ENCODE measurements at regions not wholly inside any gene's neighbourhood (a gene's known extent, or its start where the extent isn't known, plus 50 kb on each side); places are given as distances from the start of the nearest gene placed in this dataset.
"Not testable (repeated sequence)": the region's sequence is repeated elsewhere in the genome, so short reads cannot be mapped to it uniquely, and the experiment has no call there.

DNA sequence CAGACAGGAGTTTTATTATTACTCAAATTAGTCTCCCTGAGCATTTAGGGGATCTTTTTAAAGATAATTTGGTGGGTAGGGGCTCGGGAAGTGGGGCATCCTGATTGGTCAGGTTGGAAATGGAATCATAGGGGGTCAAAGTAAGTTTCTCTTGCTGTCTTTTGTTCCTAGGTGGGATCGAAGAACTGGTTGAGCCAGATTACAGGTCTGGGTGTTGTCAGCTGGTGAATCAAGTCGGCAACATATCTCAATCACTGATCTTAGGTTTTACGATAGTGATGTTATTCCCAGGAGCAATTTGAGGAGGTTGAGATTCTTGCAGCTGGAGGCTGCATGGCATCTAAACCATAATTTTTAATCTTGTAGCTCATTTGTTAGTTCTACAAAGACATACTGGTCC, 629.5 kb upstream of the AMOT start:
- DNase-seq: no peak

DNA sequence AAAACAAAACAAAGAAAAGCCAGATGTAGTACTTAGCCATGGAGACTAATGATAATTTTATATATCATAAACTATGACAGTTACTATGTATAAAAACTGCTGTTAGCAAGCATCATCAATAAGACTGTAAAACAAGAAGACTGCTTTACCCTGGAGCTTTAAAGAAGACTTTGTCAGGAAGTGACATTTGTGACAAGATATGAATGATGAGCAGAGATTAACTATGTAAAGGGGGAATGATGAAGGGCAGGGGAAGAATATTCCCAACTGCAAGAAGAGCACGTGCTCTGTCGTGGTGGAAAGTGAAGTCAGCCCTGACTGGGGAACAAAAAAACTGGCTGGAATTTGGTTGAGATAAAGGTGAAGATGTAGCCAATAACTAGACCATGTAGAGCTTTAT, 617.1 kb upstream of the AMOT start:
- DNase-seq: no peak

DNA sequence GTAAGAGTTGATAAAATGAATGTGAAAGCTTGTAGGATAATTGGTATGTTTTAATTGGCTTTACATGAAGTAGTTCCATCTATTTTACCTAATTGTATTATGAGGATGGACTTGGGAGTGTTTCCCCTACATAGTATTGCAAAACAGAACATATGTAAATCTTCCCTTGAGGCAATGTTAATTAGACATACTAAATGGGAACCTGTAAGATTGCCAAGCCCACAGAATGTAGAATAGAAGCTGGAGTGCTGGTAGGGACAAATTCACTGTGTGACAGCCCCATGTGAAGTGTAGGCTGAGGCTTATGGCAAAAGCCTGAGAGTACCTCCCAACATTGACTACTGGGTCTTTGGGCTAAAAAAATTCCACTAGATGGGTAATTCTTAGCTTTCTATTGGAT, 615.0 kb upstream of the AMOT start:
- DNase-seq: no peak

DNA sequence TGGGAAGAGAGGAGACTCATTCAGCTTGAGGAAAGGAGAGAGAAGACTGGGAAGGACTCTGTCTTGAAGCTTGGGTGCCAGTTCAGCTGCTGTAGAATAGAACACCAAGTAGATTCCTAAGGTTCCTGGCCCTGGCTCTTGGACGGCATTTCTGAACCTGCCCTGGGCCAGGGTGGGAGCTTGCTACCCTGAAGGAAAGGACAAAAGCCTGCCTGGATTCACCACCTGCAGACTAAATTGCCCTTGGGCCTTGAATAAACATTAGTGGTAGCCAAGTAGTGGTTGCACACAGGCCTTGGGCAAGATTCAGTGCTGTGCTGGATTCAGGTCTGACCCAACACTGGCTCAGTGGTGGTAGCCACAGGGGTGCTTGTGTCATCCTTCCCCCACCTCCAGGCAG, 588.4 kb upstream of the AMOT start:
- DNase-seq: no peak

DNA sequence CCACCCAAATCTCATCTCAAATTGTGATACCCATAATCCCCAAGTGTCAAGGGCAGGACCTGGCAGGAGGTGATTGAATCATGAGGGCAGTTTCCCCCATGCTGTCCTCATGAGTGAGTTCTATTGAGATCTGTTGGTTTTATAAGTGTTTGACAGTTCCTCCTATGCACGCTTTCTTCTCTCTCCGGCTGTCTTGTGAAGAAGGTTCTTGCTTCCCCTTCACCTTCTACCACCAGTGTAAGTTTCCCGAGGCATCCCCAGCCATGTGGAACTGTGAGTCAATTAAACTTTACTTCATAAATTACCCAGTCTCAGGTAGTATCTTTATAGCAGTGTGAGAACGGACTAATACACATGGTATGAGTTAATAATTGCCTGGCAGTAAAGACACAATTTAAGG, 581.7 kb upstream of the AMOT start:
- no peak for DNase-seq

DNA sequence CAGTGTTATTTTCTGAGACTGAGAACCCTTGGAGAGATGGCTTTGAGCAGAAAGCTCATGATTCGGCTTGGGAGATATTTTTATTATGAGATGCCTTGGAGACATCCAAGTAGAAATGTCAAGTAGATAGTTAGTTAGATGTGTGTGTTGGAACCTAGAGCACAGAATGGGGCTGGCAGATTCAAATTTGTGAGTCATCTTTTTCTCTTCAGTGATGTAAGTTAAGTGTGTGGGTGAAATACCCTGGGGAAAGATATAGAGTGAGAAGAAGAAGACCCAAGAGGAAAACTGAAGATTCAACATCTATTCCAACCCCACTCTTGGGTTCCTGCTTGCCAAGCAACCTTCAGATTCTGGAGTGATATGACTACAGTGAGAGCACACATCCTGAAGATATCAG, 580.8 kb upstream of the AMOT start:
- DNase-seq: no peak

DNA sequence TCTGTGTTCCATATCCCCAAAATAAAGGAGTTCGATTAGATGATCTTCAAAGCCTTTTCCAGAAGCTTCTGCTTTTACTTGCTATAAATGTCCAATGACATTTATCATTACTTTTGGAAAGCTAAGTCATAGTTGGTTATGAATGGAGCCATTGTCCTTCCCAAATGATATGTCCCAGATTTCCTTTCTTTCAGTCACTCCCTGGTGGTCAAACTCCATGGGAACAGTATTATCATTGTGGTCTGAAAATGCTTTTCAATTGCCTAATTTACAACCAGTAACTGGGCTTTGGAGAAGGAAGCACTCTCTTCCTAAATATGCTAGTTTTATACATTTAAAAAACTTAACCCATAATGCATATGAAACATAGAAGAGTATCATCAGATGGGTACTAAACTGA, 571.5 kb upstream of the AMOT start:
- no peak for DNase-seq

DNA sequence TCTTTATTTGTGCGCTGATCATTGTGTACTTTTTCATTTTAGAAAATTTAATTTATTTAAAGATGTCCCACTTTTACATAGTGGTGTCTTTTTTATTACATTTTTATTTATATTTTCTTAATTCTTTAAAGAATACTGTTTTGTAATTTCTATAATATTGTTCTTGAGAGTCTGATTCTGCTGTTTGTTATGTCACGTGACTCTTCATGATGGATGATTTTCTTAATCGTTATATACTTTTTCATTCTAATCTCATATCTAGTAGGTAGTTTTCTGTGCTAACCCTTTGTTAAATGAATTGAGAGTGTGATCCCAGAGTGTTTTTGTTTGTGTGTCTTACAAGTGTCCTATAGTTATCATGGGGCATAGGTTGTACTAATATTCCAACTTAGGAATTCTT, 568.2 kb upstream of the AMOT start:
- DNase-seq: no peak

DNA sequence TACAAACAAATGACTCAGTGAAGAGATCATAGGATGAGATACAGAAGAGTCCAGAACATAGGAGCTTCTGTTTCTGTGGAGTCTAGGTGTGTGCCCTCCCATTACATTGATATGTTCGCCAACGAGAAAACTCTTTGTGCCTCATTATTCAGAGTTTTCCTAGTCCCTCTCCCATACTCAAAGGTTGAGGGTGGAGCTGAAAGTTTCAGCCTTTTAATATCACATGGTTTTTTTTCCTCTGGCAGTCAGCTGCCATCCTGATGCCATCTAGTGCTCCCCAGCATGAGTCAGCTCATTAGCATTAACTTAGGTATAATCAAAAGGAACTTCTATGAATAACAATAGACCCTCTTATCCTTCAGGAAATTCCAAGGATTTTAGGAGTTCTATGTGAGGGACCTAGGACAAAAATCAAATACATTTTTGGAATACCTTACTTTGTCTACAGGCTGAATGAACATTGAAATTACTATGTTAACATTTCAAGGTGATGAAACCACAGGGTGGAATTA, 559.6 kb upstream of the AMOT start:
- no peak for DNase-seq

DNA sequence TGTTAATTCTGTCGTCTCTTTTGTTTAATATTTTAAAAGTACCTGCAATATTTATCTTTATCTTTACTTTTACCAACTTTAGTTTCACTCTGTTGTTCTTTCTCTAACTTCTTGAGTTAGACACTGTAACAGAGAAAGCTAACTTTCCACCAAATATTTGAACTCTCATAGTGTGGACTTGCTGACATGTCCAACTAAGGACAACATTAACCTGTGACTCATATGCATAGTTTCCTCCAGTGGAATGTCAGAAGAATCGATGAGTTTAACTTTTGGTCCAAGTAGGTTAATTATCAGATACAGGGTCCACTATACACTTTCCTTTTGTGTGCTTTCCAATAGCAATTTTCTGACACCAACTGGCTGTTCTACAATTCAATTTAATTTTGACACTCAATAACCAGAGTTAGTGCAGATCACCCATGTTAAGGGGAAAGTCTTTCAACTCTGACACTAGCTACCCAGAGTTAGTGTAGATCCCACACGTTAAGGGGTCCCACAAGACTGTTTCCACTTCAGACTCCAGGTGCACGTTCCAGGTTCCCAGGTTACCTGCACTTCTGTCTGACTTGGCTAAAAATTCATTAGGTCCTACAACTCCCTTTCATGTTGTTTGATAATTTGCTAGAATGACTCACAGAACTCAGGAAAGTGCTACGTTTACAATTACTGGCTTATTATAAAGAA, 559.0 kb upstream of the AMOT start:
- no peak for DNase-seq

DNA sequence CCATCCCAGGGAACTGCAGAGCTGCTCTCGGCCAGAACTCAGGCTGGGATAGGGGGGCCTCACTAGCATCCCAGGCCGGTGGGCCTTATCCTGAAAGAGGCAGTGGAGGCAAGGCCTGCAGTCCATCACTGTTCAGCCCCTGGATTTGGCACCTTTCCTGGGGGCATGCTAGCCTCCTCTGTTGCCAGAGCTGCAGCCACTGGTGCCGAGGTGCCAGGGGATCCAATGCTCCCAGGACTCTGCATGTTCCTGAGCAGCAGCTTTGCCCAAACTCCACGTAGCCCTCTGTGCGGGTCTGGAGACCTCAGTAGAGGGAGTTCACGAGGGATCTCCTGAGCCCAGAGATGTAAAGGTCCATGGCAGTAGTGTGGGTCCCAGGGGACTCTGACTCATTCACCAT, 551.7 kb upstream of the AMOT start:
- DNase-seq: no peak

DNA sequence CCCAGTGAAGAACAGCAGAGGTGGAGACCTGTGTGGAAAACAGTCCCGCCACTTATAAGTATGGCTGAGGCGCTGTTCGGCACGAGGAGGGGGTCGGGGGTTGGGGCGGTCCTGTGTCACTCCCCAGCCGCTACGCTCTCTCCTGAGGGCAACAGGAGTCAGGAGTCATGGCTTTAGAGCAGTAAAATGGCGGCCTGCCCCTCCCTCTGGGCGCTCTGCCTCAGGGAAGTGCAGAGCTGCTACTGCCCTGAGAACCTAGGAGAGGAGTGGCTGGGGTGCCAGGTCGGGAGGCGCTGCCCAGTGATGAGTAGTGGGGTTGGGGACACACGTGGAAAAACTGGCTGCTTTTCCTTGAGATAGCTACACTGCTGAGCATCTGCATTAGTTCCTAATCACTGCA, 551.2 kb upstream of the AMOT start:
- DNase-seq: no peak

DNA sequence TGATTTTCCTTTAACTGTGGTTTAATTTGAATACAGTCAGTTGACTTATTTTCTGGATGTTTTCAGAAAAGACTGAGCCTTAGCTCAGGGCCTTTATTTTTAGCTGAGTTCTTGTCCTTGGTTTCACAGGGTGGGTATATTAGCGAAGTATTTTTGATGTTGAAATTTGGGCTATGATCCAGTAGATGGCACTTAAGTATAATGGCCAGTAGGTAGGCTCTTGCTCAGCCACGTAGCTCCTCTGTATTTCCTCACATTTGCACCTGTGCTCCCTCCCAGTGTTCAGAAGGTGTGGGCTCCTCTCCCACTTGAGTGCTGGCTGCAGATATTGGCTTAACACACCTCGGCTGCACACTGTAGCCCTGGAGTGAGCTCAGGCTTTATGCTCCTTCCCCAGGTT, 549.9 kb upstream of the AMOT start:
- no peak for DNase-seq

DNA sequence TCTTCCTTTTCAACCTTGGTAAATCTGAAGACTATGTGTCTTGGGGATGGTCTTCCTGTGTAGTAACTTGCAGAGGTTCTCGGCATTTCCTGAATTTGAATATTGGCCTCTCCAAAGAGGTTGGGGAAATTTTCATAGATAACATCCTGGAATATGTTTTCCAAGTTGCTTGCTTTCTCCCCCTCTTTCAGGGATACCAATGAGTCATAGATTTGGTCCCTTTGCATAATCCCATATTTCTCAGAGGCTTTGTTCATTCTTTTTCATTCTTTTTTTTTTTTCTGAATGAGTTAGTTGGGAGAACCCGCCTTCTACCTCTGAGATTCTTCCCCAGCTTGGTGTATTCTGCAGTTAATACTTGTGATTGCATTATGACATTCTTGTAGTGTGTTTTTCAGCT, 549.2 kb upstream of the AMOT start:
- DNase-seq: no peak

DNA sequence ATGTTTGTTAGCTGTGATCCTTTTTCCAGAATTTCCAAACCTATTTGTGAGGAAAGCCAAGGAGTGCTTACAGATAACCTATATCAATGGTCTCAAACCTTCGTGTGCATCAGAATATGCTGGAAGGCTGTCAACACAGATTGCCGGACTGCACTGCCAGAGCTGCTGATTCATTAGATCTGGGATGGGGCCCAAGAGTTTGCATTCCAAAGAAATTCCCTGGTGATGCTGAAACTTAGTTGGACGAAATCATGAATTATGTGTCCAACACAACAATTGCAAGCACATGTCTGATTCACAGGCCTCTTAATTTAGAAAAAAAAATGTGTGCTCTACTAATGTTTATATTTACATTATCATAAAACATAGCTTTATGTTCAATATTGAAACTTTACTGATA, 544.0 kb upstream of the AMOT start:
- peak in 1 of 2 experiments; percentile 13 for DNase-seq

DNA sequence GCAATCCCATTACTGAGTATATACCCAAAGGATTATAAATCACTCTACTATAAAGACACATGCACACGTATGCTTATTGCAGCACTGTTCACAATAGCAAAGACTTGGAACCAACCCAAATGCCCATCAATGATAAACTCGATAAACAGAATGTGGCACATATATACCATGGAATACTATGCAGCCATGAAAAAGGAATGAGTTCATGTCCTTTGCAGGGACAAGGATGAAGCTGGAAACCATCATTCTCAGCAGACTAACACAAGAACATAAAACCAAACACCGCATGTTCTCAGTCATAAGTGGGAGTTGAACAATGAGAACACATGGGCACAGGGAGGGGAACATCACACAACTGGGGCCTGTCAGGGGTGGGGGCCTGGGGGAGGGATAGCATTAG, 532.8 kb upstream of the AMOT start:
- not testable (repeated sequence) for DNase-seq

DNA sequence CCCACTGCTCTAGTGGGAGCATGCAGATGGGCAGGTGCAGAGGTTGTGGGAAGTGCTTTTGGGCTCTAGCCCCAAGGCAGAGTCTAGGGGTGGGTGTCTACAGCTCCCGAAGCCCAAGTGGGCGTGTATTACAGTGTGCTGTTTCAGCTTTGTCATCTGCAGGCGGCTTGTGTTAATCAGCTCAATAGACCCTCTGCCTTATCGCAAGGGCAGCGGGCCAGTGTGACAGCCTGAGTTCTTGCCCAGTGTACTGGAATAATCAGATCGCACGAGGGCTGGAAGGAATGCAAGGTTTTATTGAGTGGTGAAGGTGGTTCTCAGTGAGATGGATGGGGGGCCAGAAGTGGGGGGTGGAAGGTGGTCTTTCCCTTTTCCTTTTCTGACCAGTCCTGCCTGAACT, 529.4 kb upstream of the AMOT start:
- no peak for DNase-seq

DNA sequence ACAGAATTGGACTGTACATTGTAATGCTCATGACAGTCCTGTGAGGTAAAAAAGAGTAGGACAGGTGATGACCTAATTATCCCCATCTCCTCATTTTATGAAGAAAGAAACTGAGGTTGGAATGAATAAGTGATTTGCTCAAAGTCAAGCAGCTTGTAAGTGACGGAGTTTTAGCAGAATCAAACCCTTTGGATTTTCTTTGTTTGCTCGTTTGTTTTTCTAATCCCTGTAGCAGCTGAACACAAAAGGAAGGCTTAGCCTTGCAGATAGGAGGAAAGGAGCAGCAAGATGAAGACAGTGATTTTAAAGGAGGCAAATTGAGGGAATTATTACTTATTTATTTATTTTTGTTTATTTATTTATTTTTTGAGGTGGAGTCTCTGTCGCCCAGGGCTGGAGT, 528.4 kb upstream of the AMOT start:
- DNase-seq: no peak

DNA sequence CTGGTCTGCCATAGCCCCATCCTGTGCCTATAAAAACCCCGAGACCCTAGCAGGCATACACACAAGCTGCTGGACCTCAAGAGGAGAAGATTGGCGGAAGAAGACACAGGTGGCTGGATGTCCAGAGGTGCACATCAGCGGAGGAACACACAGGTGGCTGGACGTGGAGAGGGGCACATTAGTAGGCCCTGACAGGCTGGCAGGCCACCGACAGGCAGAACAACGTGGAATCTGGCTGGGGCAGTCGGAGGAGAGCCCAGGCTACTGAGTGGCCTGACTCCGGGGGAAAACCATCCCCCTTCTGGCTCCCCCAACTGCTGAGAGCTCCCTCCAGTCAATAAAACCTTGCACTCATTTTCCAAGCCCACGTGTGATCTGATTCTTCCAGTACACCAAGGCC, 512.5 kb upstream of the AMOT start:
- DNase-seq: no peak

DNA sequence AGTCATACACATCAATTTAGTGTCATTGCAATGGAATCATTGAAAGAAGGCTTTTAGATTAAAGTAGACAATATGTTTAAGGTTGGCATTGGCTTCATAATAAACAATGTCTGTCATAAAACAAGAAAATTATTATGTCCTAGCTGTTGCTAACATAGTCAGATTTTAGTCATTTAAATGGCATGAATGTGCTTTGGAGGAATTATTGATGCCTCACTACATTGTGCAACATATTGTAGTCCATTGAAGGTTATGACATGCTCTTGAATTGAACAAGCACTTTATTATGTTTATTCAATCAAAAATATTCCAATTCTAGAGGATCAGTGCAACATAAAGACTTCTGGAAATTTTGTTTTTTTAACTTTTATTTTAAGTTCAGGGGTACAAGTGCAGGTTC, 489.8 kb upstream of the AMOT start:
- DNase-seq: no peak

DNA sequence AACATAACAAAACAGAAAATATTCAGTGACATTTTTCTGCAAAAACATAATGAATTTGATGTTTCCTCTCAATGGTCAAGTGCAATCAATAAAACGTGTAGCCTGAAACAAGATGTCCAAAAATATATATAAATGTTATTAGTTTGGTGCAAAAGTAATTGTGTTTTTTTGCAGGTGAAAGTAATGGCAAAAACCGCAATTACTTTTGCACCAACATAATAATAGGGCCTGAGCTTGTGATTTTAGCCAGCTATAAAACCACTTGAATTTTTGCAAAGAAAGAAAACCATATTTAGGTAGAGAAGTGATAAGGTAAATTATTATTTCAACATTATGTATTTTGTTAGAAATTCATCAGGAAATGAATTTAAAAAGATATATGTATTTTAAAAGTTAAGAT, 475.3 kb upstream of the AMOT start:
- no peak for DNase-seq

DNA sequence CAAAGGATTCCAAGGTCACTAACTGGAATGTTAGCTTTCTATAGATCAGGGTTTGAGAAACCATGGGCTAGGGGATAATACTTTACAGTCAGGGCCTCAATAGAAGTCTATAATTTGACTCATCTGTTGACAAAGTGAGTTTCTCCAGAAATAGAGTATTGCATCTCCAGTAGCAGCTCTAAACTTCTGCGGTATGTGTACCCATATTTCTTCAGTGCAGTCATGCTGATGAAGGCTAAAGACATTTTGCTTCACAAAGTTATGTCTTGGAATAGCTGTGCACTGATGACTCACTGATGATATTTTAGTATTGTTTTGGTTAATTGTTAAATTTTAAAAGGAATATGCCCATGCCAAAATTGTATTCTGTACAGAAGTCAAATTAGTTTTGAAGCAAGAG, 464.9 kb upstream of the AMOT start:
- no peak for DNase-seq

DNA sequence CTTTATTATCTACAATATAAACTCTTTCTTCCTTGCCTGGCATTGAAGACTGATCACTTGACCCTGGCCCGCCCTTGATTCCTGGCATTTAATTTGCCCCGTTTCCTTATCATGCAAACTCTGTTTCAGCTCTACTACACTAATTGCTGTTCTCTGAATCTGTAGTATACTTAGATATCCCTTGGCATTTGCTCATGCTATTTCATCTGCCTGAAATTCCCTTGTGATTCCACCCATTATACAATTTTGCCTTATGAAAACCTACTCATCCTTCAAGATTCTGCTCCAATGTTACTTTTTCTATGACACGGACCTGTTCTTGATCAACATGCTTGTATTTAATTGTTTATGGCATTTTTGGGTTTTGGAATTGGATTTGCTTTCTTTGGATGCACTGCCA, 459.9 kb upstream of the AMOT start:
- no peak for DNase-seq

DNA sequence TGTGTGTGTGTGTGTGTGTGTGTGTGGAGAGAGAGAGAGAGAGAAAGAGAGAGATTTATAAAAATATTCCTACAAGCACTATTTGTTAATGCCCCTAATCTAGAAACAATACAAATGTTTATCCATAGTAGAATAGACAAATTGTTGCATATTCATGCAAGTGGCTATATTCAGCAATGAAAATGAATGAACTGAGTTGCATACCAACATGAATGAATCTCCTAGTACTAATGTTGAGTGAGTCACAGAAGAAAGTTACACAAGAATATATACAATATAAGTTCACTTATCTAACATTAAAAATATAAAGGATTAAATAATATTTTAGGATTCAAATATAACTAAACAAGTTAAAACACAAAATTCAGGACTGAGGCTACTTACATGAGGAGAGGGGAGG, 456.8 kb upstream of the AMOT start:
- DNase-seq: no peak

DNA sequence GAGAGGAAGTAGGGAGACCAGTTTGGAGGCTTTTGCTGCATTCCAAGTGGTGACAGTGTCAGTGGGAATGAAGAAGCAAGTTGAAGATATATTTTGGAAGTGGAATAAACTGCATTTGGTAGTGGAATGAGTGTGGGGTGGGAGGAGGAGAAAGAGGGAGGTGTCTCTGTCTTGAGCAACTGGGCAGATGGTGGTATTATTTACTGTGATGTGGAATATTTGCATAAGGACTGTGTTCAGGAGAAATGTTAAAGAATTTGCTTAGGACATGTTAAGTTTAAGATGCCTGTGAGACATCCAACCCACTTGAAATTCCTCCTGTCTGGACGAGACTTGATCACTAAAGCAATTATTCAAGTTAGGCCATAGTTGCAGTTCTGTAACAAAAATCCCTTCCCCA, 448.9 kb upstream of the AMOT start:
- no peak for DNase-seq

DNA sequence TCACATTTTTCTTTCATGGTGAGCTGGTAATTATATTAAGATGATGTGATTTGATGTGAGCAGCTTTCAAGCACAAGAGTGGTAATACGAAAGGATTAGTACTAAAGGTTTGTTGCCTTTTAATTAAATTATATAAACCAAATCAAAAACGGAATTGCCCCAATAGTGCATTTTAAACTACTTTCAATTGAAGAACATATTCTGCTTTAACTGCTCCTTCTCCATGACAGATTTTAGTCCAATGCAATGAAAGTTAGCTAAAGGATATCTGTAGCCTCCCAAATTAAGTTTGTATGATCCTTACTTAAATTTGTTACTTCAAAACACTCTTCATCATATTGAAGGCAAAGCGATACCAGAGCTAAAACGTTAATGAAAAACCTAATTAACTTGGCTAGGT, 447.1 kb upstream of the AMOT start:
- DNase-seq: no peak

All from NCI-H446 (cell line).